IPS-18c (cell line): ENCODE measurements at regions not wholly inside any gene's neighbourhood (a gene's known extent, or its start where the extent isn't known, plus 50 kb on each side); places are given as distances from the start of the nearest gene placed in this dataset.
"Not testable (repeated sequence)": the region's sequence is repeated elsewhere in the genome, so short reads cannot be mapped to it uniquely, and the experiment has no call there.

Experiments used
- H3K4me3 ChIP-seq: 2 replicates; pipeline ENCODE4 v1.7.0; 2013; ENCODE audit warnings: low read depth, mild to moderate bottlenecking, low read length, moderate library complexity; ENCODE audit not compliant: insufficient read depth
- H3K9me3 ChIP-seq: one replicate; pipeline ENCODE4 v1.6.1; 2013; ENCODE audit warnings: mild to moderate bottlenecking, low read length, moderate library complexity; ENCODE audit not compliant: control insufficient read depth, insufficient read depth

DNA sequence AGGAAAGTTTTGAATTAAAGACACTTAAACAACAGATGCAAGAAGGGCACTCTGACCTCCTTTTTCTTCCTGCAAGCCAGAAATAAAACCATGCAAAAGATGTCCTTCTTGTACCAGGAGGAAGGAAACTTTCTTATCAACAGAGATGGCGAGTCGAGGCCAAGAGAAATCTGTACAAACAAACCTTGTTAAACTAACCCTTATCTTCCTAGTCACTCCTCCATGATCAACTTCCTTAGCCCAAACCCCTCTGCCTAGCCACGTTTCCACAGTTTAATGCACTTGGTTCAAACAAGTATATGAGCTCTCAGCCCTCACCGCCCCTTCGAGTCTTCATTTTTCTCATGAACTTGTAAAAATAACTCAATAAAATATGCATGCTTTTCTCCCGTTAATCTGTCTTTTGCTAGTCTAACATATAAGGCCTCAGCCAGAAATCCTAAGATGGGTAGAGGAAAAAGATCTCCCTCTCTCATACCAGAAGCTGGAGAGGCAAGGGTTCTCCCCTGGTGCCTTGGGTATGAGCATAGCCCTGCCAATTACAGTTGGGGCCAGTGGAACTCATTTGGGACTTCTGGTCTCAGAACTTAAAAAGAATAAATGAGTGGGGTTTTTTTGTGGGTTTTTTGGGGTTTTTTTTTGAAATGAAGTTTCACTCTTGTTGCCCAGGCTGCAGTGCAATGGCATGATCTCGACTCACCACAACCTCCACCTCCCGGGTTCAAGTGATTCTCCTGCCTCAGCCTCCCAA, 141.7 kb upstream of the SOD1 start:
- Histone ChIP-seq H3K4me3 (no peak overlapping the region), H3K9me3 (peaks cover 2% of the 10 kb centered on the region)

- no peak overlapping the region for H3K4me3 ChIP-seq
Measured at GRCh38 chr21:31515253-31515652, 144.2 kb upstream of the SOD1 start.

GRCh38 chr21:31514598-31514997, 144.9 kb upstream of the SOD1 start:
- H3K9me3 ChIP-seq, result peaks cover 2% of the 10 kb centered on the region
- H3K4me3 ChIP-seq, result no peak overlapping the region

More at GRCh38 chr21:31515253-31515652, 144.2 kb upstream of the SOD1 start:
- H3K9me3 ChIP-seq, result peaks cover 2% of the 10 kb centered on the region

- not testable (repeated sequence) for H3K9me3 ChIP-seq, H3K4me3 ChIP-seq
Measured at GRCh38 chr21:31513541-31513940, 146.0 kb upstream of the SOD1 start.

GRCh38 chr21:31511999-31512398, 147.5 kb upstream of the SOD1 start:
- H3K9me3 ChIP-seq, H3K4me3 ChIP-seq: not testable (repeated sequence)

- H3K9me3 ChIP-seq, result no peaks in the 10 kb centered on the region
Measured at GRCh38 chr21:31511258-31511657, 148.2 kb upstream of the SOD1 start.

GRCh38 chr21:31509194-31510017, 150.1 kb upstream of the SOD1 start:
- Histone ChIP-seq H3K4me3 (no peak overlapping the region), H3K9me3 (no peaks in the 10 kb centered on the region)

More at GRCh38 chr21:31511258-31511657, 148.2 kb upstream of the SOD1 start:
- no peak overlapping the region for H3K4me3 ChIP-seq

DNA sequence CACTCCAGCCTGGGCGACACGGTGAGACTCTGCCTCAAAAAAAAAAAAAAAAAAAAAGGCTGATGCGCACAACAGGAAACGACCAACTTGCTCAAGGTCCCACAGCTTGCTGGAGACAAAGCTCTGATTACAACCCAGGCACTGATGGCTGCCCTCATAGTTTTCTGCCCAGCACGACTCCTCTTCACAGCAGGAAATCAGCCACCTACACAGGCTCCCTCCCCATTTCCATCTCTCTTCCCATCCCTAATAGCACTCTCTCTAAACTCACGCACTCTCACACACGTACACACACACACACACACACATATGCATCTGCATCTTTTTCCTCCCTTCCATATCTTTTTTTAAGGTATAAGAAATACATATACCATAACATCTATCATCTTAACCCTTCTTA, 153.5 kb upstream of the SOD1 start:
- Histone ChIP-seq H3K4me3 (no peak overlapping the region), H3K9me3 (no peaks in the 10 kb centered on the region)

DNA sequence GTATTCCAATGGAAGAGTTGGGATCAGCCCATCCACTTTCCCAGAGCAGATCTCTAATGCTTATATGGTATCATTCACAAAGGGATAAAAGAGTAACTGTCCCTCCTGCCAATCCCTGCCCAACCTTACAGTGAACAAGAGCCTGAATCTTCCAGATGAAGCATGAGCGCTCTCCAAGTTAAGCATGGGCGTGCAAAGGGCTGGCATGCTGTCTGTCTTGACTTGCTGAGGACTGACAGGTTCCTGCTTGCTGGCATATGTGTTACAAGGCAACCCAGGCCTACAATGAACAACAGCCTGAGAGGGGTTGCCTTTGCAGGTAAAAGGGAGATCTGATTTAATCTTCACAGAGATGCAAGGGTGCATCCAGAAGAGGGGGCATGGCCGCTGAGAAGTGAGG, 155.6 kb upstream of the SOD1 start:
- Histone ChIP-seq H3K9me3 (no peaks in the 10 kb centered on the region), H3K4me3 (no peak overlapping the region)

- no peak overlapping the region for H3K4me3 ChIP-seq
- H3K9me3 ChIP-seq, result no peaks in the 10 kb centered on the region
Measured at GRCh38 chr21:31503467-31503866, 156.0 kb upstream of the SOD1 start.

DNA sequence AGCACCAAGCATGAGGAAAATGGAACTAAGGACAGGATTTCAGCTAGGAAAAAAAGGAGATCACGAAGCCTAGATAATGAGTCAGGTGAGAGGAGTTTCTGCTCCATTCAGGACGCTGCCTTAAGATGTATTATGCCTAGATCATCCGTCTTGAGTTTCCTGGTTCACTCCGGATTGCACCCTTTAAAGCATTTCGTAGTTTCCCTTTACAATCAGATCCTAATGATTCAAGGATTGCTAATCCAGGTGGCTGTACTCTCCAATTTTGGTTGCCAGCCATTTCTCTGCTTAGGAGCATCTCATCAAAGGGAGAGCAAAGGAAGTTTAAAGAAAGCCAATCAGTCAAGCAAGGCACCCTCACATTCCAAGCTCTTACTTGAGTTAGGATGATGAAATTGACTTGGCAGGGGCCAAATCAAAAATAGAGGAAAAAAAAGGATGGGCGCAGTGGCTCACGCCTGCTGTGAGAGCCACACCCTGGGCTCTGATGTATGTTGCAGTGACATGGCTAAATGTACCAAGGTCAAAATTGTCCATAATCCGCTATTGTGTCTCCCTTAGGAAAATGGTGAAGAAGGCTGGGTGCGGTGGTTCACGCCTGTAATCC, 156.9 kb upstream of the SOD1 start:
- no peaks in the 10 kb centered on the region for H3K9me3 ChIP-seq
- H3K4me3 ChIP-seq, result no peak overlapping the region

DNA sequence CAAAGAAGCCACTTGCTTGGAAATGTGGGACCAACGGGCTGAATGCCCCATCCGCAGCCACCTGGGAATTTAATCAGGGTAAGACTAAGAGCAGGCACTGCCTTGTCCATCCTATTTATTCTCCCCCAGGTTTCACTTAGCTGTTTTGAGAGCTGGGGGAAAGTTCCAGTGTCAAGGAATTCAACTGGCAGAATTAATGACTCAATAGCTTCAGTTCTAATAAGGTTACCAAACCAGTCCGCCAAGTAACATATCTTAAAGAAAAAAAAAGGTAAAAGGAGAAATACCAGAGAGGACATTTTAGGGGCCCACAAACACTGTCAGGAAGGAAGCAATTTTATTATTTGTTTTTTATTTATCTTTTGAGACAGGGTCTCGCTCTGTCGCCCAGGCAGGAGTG, 157.6 kb upstream of the SOD1 start:
- Histone ChIP-seq H3K9me3 (no peaks in the 10 kb centered on the region), H3K4me3 (no peak overlapping the region)

GRCh38 chr21:31500982-31501381, 156.9 kb upstream of the TIAM1 start:
- Histone ChIP-seq H3K4me3 (no peak overlapping the region), H3K9me3 (no peaks in the 10 kb centered on the region)

- H3K4me3 ChIP-seq, result no peak overlapping the region
Measured at GRCh38 chr21:31500071-31500470, 156.0 kb upstream of the TIAM1 start.

DNA sequence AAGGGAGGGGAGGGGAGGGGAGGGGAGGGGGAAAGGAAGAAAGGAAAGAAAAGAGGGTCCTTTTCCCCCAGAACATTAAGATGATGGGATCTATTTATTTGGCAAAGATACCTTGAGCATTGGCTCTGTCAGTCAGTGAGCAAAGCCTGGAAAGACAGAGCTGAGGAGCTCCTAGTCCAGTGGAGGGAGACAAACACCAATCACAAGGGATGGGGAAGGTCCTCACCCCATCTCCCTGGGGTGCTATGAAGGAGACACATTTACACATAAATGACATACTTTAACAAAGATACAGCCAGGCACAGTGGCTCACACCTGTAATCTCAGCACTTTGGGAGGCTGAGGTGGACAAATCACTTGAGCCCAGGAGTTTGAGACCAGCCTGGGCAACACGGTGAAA, 154.9 kb upstream of the TIAM1 start:
- Histone ChIP-seq H3K4me3 (no peak overlapping the region), H3K9me3 (no peaks in the 10 kb centered on the region)

More at GRCh38 chr21:31500071-31500470, 156.0 kb upstream of the TIAM1 start:
- no peaks in the 10 kb centered on the region for H3K9me3 ChIP-seq

- H3K4me3 ChIP-seq, result no peak overlapping the region
- no peaks in the 10 kb centered on the region for H3K9me3 ChIP-seq
Measured at GRCh38 chr21:31497914-31498313, 153.9 kb upstream of the TIAM1 start.

DNA sequence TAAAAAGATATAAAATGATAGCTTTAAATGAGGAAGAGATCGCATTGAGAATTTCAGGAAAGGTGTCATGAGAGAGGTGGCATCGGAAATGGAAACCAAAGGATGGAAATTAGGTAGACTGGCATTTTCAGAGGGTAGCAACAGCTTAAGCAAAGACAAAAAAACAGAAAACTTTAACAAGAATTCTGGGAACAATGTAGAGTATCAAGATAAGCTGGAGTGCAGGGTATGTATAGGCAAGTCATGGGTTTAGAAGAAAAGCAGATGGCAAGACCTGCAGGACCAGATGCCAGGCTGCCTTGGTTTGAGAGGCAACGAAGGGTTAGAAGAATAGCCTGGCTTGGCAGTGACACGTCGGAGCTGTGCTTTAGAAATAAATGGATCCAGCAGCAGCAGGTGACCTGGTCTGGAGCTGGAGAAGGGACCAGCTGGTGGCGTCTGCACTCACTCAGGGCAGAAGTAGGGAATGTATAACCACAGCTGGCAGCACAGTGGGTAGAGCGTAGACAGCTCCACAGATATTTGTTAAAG, 149.4 kb upstream of the TIAM1 start:
- H3K4me3 ChIP-seq, result no peak overlapping the region
- H3K9me3 ChIP-seq, result no peaks in the 10 kb centered on the region

GRCh38 chr21:31491617-31492016, 147.6 kb upstream of the TIAM1 start:
- Histone ChIP-seq H3K4me3 (no peak overlapping the region), H3K9me3 (no peaks in the 10 kb centered on the region)
